GM23248 (cell line): ENCODE measurements at regions not wholly inside any gene's neighbourhood (a gene's known extent, or its start where the extent isn't known, plus 50 kb on each side); places are given as distances from the start of the nearest gene placed in this dataset.

Experiments used
- EZH2 ChIP-seq: fragments of 200-600 bp; sonication (generic); IDR thresholded peaks from 2 replicates; pipeline ENCODE4 v1.6.1; 2018; ENCODE audit warnings: antibody characterized with exemption, mild to moderate bottlenecking; ENCODE audit not compliant: insufficient read depth, poor library complexity, severe bottlenecking
- EZH2phosphoT487 ChIP-seq: fragments of 200-600 bp; sonication (generic); IDR thresholded peaks from 2 replicates; pipeline ENCODE4 v1.6.1; 2018; ENCODE audit warnings: antibody characterized with exemption, moderate library complexity, mild to moderate bottlenecking, low read depth; ENCODE audit not compliant: insufficient read depth

DNA sequence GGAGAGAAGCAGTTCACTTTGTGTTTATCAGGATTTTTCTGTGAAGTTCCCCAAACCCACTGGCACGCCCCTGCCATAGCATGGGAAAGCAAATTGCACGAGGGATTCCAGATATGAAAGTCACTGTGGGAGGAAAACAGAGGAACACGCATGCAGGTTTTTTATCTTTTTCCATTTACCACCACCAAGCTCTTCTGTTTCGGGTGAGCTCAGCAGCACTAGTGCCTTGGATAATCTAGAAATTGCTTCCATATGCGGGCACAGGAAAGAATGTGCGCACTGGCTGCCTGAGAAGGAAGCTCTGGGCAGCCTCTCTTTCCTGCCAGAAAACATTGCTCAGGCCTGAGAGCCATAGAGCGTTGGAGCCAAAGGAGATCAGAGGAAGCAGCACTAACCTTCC is 65.9 kb upstream of the WIPF1 start:
- TF ChIP-seq EZH2 = no peak
- no peak for TF ChIP-seq EZH2phosphoT487
